K562 (cell line): ENCODE measurements at regions not wholly inside any gene's neighbourhood (a gene's known extent, or its start where the extent isn't known, plus 50 kb on each side); places are given as distances from the start of the nearest gene placed in this dataset.

Source experiments
- ATAC-seq: fragments of 200-7000 bp; cut with Tn5 transposase; 3 replicates; pipeline ENCODE4 v1.9.1; 2020; ENCODE audit warnings: moderate library complexity
- BruUV-seq: library from RNA; stranded (reverse); fragments of 400-500 nt; replicated peaks from 2 replicates; lab custom pipeline; 2021; lab: Mats Ljungman, UMichigan
- CTCF ChIA-PET: fragments of 300-600 bp; formaldehyde crosslinking; extraction: SDS; loops from one replicate; lab custom pipeline; 2021; ENCODE audit warnings: low intra/inter-chr PET ratio; lab: Yijun Ruan, JAX
- POLR2A ChIA-PET: fragments of 300-600, 350-650 bp; sonication (Branson Sonifier 250); formaldehyde crosslinking; extraction: SDS; loops from one replicate; lab custom pipeline; 2021; ENCODE audit warnings: antibody characterized with exemption, inconsistent platforms; lab: Yijun Ruan, JAX
- DNase-seq, 4 experiments: peaks; one replicate each; pipeline versions ENCODE4 v3.0.0 to v3.0.0-alpha.2; 2011 to 2018; ENCODE audit warnings: low spot score in 3 of 4, mixed read lengths in 3 of 4; ENCODE audit errors: extremely low read depth in 1 of 4
- FAIRE-seq: peaks from 2 replicates; lab custom pipeline; 2011; peaks lifted over from hg19 to GRCh38; lab: Jason Lieb, UNC
- H2AFZ ChIP-seq: 2 replicates; pipeline ENCODE4 v1.6.0; 2011; ENCODE audit warnings: low read depth, low read length, control low read depth, inconsistent platforms
- H3K27ac ChIP-seq: fragments of 200-600 bp; 3 replicates; pipeline ENCODE4 v1.8.0; 2011; ENCODE audit warnings: low read depth, mild to moderate bottlenecking, control low read depth, inconsistent platforms, low read length, moderate library complexity, mixed read lengths; ENCODE audit errors: extremely low read depth
- H3K27me3 ChIP-seq, 2 experiments: fragments of 300-600 bp in 1 of 2; 2 replicates in 1 of 2; 3 replicates in 1 of 2; pipeline versions ENCODE4 v1.6.0 to v1.8.0; 2011; ENCODE audit warnings: inconsistent platforms in 2 of 2, low read length in 2 of 2, mild to moderate bottlenecking in 1 of 2, mixed read lengths in 1 of 2, moderate library complexity in 1 of 2; ENCODE audit not compliant: control insufficient read depth in 2 of 2, insufficient read depth in 2 of 2
- H3K36me3 ChIP-seq: fragments of 300-600 bp; 3 replicates; pipeline ENCODE4 v1.8.0; 2011; ENCODE audit warnings: mild to moderate bottlenecking, low read length, inconsistent platforms; ENCODE audit not compliant: control insufficient read depth, insufficient read depth
- H3K4me1 ChIP-seq, 2 experiments: fragments of 200-600 bp in 1 of 2; replicated peaks in 1 of 2; 2 replicates in 1 of 2; 3 replicates in 1 of 2; pipeline versions ENCODE4 v1.5.1 to v1.8.0; 2011; ENCODE audit warnings: inconsistent platforms in 2 of 2, low read length in 2 of 2, mild to moderate bottlenecking in 1 of 2, mixed read lengths in 1 of 2, moderate library complexity in 1 of 2; ENCODE audit not compliant: control insufficient read depth in 2 of 2, insufficient read depth in 2 of 2
- H3K4me2 ChIP-seq: 2 replicates; pipeline ENCODE4 v1.6.1; 2011; ENCODE audit warnings: low read length, control low read depth, inconsistent platforms, mixed read lengths; ENCODE audit not compliant: insufficient read depth
- H3K4me3 ChIP-seq: fragments of 200-600 bp; sonication (generic), shearing (Covaris generic); 2 replicates; pipeline ENCODE4 v1.5.1; 2016; ENCODE audit warnings: control low read depth, inconsistent platforms
- H3K79me2 ChIP-seq: fragments of 200-600 bp; 3 replicates; pipeline ENCODE4 v1.8.0; 2011; ENCODE audit warnings: low read length, inconsistent platforms; ENCODE audit not compliant: control insufficient read depth, insufficient read depth
- H3K9ac ChIP-seq, 2 experiments: 2 replicates each; pipeline versions ENCODE4 v1.6.0 to v1.6.1; 2011; ENCODE audit warnings: low read depth in 2 of 2, low read length in 2 of 2, control low read depth in 1 of 2, inconsistent platforms in 1 of 2, mild to moderate bottlenecking in 1 of 2, mixed read lengths in 1 of 2; ENCODE audit not compliant: insufficient read depth in 1 of 2
- H3K9me1 ChIP-seq: one replicate; pipeline ENCODE4 v1.6.0; 2011; ENCODE audit warnings: inconsistent platforms, mild to moderate bottlenecking, low read length, moderate library complexity; ENCODE audit not compliant: control insufficient read depth, insufficient read depth
- H3K9me3 ChIP-seq: replicated peaks from 2 replicates; pipeline ENCODE4 v1.5.1; 2011; ENCODE audit warnings: low read depth, low read length, inconsistent platforms; ENCODE audit not compliant: control insufficient read depth, insufficient read depth
- H4K20me1 ChIP-seq: replicated peaks from 2 replicates; pipeline ENCODE4 v1.6.1; 2011; ENCODE audit warnings: low read length, inconsistent platforms, mixed read lengths; ENCODE audit not compliant: control insufficient read depth, insufficient read depth
- BRF1 ChIP-seq: IDR thresholded peaks from 3 replicates; pipeline ENCODE4 v1.6.1; 2011; ENCODE audit warnings: borderline replicate concordance, mild to moderate bottlenecking; ENCODE audit not compliant: insufficient read length; ENCODE audit errors: extremely low read depth
- C11orf30 ChIP-seq: fragments of 450-650 bp; IDR thresholded peaks from 2 replicates; pipeline ENCODE4 v1.6.1; 2016; ENCODE audit warnings: low read depth, mild to moderate bottlenecking
- HDAC3 ChIP-seq: fragments of 450-650 bp; IDR thresholded peaks from 2 replicates; pipeline ENCODE4 v1.6.1; 2018; ENCODE audit warnings: borderline replicate concordance, mild to moderate bottlenecking, moderate library complexity; ENCODE audit not compliant: partially characterized antibody
- ID3 ChIP-seq, 2 experiments: fragments of 250-450 bp in 1 of 2; fragments of 450-650 bp in 1 of 2; sonication (Bioruptor Pico) in 1 of 2; IDR thresholded peaks; 2 replicates each; pipeline versions ENCODE4 v1.6.1 to v1.8.0; 2016 to 2021; ENCODE audit warnings: mild to moderate bottlenecking in 2 of 2, moderate library complexity in 2 of 2, missing compliant biosample characterization in 1 of 2, missing genetic modification characterization in 1 of 2
- MAFF ChIP-seq: IDR thresholded peaks from 2 replicates; pipeline ENCODE4 v1.6.1; 2012; ENCODE audit warnings: low read length, improper control_type of control experiment
- MAFG ChIP-seq: fragments of 450-650 bp; conservative IDR thresholded peaks from 2 replicates; pipeline ENCODE4 v1.6.1; 2016; ENCODE audit warnings: missing genetic modification characterization, missing compliant biosample characterization
- PML ChIP-seq: IDR thresholded peaks from 2 replicates; pipeline ENCODE4 v1.6.1; 2012; ENCODE audit warnings: low read length, inconsistent platforms
- POLR2AphosphoS2 ChIP-seq: IDR thresholded peaks from 2 replicates; pipeline ENCODE4 v1.6.1; 2012; ENCODE audit warnings: low read length, improper control_type of control experiment
- PTTG1 ChIP-seq: fragments of 450-650 bp; IDR thresholded peaks from 2 replicates; pipeline ENCODE4 v1.6.1; 2016; ENCODE audit warnings: low read depth, mild to moderate bottlenecking, missing genetic modification characterization, missing compliant biosample characterization
- SNIP1 ChIP-seq: fragments of 450-650 bp; IDR thresholded peaks from 2 replicates; pipeline ENCODE4 v1.7.1; 2017; ENCODE audit warnings: low read depth, mild to moderate bottlenecking
- TBP ChIP-seq: optimal IDR thresholded peaks from 2 replicates; pipeline ENCODE3; 2011; ENCODE audit warnings: low read depth, low read length, improper control_type of control experiment
- TOE1 ChIP-seq, 2 experiments: fragments of 450-650 bp in 1 of 2; sonication (generic) in 1 of 2; formaldehyde crosslinking in 1 of 2; IDR thresholded peaks; 2 replicates each; pipeline versions ENCODE4 v1.7.1 to v1.8.0; 2016 to 2022; ENCODE audit warnings: borderline replicate concordance in 2 of 2, mild to moderate bottlenecking in 2 of 2, antibody characterized with exemption in 1 of 2, inconsistent platforms in 1 of 2, low read depth in 1 of 2, missing genetic modification reagents in 1 of 2, moderate library complexity in 1 of 2
- ZBTB43 ChIP-seq: sonication (generic); formaldehyde crosslinking; IDR thresholded peaks from 2 replicates; pipeline ENCODE4 v1.8.0; 2023; ENCODE audit warnings: mild to moderate bottlenecking, missing genetic modification reagents
- ZNF316 ChIP-seq: fragments of 450-650 bp; IDR thresholded peaks from 2 replicates; pipeline ENCODE4 v1.6.1; 2016
- WGBS: fragments of 100-300 bp; shearing (Covaris generic); methylation state at CpG from one replicate; pipeline ENCODE4 v1.1.6; 2016; ENCODE audit warnings: low coverage, mixed read lengths; ENCODE audit not compliant: insufficient coverage; ENCODE audit errors: missing lambda C conversion rate; 5-methylcytosine and 5-hydroxymethylcytosine counted together
- in situ Hi-C: fragments of 300-500 bp; cut with MboI; formaldehyde crosslinking; loops from 4 replicates; pipeline ENCODE4 v1.15.0; 2018; ENCODE audit warnings: inconsistent platforms, mixed read lengths
- intact Hi-C: fragments of 100-400 bp; cut with micrococcal nuclease; formaldehyde crosslinking; loops from 2 replicates; pipeline ENCODE4 v1.14.2; 2022

GRCh38 chr12:78725033-78725432, 139.5 kb upstream of the SYT1 start:
- TF ChIP-seq POLR2AphosphoS2 (no peak), ZBTB43 (no peak), C11orf30 (peak; percentile 48), PTTG1 (tag) (no peak), BRF1 (no peak), SNIP1 (no peak), MAFF (peak; percentile 48; the same call in 1 of the 2 replicates), ZNF316 (peak; percentile 74), ID3 (CRISPR knock-in tag; IDR thresholded peaks at IDR 0.05) (no peak), ID3 (tag; IDR thresholded peaks at IDR 0.05) (no peak), HDAC3 (no peak), TBP (no peak), PML (no peak), MAFG (tag) (peak; percentile 54), TOE1 (IDR thresholded peaks at IDR 0.05; ENCODE audit: borderline replicate concordance) (no peak), TOE1 (CRISPR knock-in tag; IDR thresholded peaks at IDR 0.05; ENCODE audit: borderline replicate concordance, low read depth) (no peak)
- in situ Hi-C loops: no loop called here
- no peak overlapping the region for H3K27ac ChIP-seq
- CTCF ChIA-PET: no interaction called here
- no peaks in the 10 kb centered on the region for H3K36me3 ChIP-seq
- H4K20me1 ChIP-seq: no peaks in the 10 kb centered on the region
- H3K9me3 ChIP-seq: no peaks in the 10 kb centered on the region
- H3K79me2 ChIP-seq: no peaks in the 10 kb centered on the region
- H3K27me3 ChIP-seq: no peaks in the 10 kb centered on the region
- POLR2A ChIA-PET: no interaction called here
- no peak overlapping the region for H3K4me2 ChIP-seq
- ATAC-seq: no peak
- WGBS: 0% methylated on average over 1 of the region's 1 CpG
- BruUV-seq: no TSS peak
- intact Hi-C loops: no loop called here
- no peak for DNase-seq
- no peaks in the 10 kb centered on the region for H3K9me1 ChIP-seq
- no peak overlapping the region for H3K9ac ChIP-seq
- H2AFZ ChIP-seq: no peak overlapping the region
- no peak overlapping the region for H3K4me3 ChIP-seq
- no peaks in the 10 kb centered on the region for H3K4me1 ChIP-seq
- no peak for FAIRE-seq
